Thymus (tissue), 11 donors: ENCODE measurements at regions not wholly inside any gene's neighbourhood (a gene's known extent, or its start where the extent isn't known, plus 50 kb on each side); places are given as distances from the start of the nearest gene placed in this dataset.

ENCODE experiments used
- DNase-seq, 9 donors: peaks; one replicate each; pipeline ENCODE4 v3.0.0-alpha.2; 2013; ENCODE audit warnings: low spot score in 9 of 9, low read depth in 6 of 9, missing footprints in 1 of 9
- H3K27ac ChIP-seq, 2 donors: one replicate each; pipeline ENCODE4 v1.5.1; 2013; ENCODE audit warnings: control low read depth in 1 of 2, low read depth in 1 of 2, low read length in 1 of 2, mild to moderate bottlenecking in 1 of 2, moderate library complexity in 1 of 2
- H3K27me3 ChIP-seq, 2 donors: one replicate each; pipeline ENCODE4 v1.5.1; 2013; ENCODE audit warnings: low read length in 1 of 2; ENCODE audit not compliant: control insufficient read depth in 2 of 2, insufficient read depth in 1 of 2
- H3K36me3 ChIP-seq, 2 donors: one replicate each; pipeline ENCODE4 v1.5.1; 2013; ENCODE audit warnings: low read length in 1 of 2, mild to moderate bottlenecking in 1 of 2, moderate library complexity in 1 of 2; ENCODE audit not compliant: control insufficient read depth in 2 of 2, insufficient read depth in 2 of 2
- H3K4me1 ChIP-seq, 2 donors: one replicate each; pipeline ENCODE4 v1.5.1; 2013; ENCODE audit warnings: low read length in 2 of 2; ENCODE audit not compliant: control insufficient read depth in 2 of 2, insufficient read depth in 2 of 2
- H3K4me3 ChIP-seq, 2 donors: one replicate each; pipeline ENCODE4 v1.5.1; 2013; ENCODE audit warnings: low read length in 2 of 2, control low read depth in 1 of 2, mild to moderate bottlenecking in 1 of 2
- H3K9me3 ChIP-seq, 2 donors: one replicate each; pipeline ENCODE4 v1.5.1; 2013; ENCODE audit warnings: low read length in 1 of 2, mild to moderate bottlenecking in 1 of 2; ENCODE audit not compliant: control insufficient read depth in 2 of 2, insufficient read depth in 1 of 2
- WGBS: extraction: QIAGEN DNeasy Blood & Tissue Kit; methylation state at CpG from one replicate; pipeline ENCODE4 v1.1.7; 2013; 5-methylcytosine and 5-hydroxymethylcytosine counted together
- donor health status: healthy.

- Histone ChIP-seq H3K27ac (no peak overlapping the region), H3K36me3 (no peaks in the 10 kb centered on the region), H3K4me3 (no peak overlapping the region), H3K4me1 (peaks cover 0 to 3% of the 10 kb centered on the region in 2 donors), H3K27me3 (no peaks in the 10 kb centered on the region), H3K9me3 (no peaks in the 10 kb centered on the region)
- 93% methylated on average over 4 of the region's 4 CpGs for WGBS
- no peak for DNase-seq
These were observed 117.9 kb upstream of the PRB2 start for GRCh38 chr12:11513288-11513687.

DNA sequence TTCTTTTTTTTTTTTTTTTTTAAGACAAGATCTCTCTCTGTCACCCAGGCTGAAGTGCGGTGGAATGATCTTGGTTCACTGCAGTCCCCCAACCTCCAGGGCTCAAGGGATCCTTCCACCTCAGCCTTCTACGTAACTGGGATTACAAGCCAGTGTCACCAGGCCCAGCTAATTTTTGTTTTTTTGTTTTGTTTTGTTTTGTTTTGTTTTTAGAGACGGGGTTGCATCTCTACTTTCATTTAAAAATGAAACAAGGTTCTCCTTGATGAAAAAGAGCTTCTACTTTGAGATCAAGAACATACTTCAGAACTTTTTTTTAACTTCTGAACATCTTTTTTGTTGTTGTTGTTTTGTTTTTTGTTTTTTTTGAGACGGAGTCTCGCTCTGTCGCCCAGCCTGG, 121.7 kb upstream of the PRB2 start:
- Histone ChIP-seq H3K4me3 (no peak overlapping the region), H3K9me3 (no peaks in the 10 kb centered on the region), H3K4me1 (no peaks in the 10 kb centered on the region), H3K27me3 (no peaks in the 10 kb centered on the region), H3K27ac (no peak overlapping the region), H3K36me3 (no peaks in the 10 kb centered on the region)
- WGBS: 97% methylated on average over 6 of the region's 6 CpGs
- DNase-seq: no peak

DNA sequence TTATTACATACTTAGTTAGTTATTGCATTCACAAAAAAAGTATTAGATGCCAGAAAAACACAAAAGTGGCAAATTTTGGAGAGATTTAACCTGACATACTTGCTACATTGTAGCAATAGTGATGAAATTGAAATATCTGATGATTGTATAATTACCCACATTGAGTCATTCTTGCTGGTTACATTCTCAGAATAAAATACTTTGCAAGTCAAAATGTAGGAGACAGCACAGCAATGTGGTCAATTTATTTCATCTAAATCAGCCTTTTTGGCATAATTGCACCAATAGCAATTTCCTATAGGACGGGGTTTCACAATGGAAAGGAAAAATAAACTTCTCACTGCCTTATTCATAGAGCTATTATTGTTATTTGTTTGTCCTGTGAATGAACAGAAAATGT, 125.0 kb upstream of the ETV6 start:
- no peaks in the 10 kb centered on the region for H3K27me3 ChIP-seq
- WGBS: 95% methylated on average over 1 of the region's 1 CpG
- no peaks in the 10 kb centered on the region for H3K4me1 ChIP-seq
- no peak overlapping the region for H3K4me3 ChIP-seq
- H3K9me3 ChIP-seq: no peaks in the 10 kb centered on the region
- no peak overlapping the region for H3K27ac ChIP-seq
- no peaks in the 10 kb centered on the region for H3K36me3 ChIP-seq
- no peak for DNase-seq

DNA sequence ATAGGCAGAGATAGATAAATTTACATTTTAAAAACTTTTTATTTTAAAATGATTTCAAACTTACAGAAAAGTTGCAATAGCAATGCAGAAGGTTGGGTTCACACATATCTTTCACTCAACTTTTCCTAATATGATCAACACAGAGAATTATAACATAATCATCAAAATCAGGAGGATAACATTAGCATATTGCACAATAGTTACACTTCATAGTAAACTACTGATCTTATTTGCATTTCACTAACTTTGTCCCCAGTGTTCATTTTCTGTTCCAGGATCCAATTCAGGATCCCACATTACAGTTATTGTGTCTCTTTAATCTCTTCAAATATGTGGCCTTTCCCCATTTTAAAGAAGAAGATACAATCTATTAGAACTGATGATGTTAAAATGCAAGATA, 115.4 kb upstream of the ETV6 start:
- DNase-seq: no peak
- no peaks in the 10 kb centered on the region for H3K36me3 ChIP-seq
- no peaks in the 10 kb centered on the region for H3K9me3 ChIP-seq
- no peak overlapping the region for H3K27ac ChIP-seq
- H3K27me3 ChIP-seq: no peaks in the 10 kb centered on the region
- no peaks in the 10 kb centered on the region for H3K4me1 ChIP-seq
- no peak overlapping the region for H3K4me3 ChIP-seq

DNA sequence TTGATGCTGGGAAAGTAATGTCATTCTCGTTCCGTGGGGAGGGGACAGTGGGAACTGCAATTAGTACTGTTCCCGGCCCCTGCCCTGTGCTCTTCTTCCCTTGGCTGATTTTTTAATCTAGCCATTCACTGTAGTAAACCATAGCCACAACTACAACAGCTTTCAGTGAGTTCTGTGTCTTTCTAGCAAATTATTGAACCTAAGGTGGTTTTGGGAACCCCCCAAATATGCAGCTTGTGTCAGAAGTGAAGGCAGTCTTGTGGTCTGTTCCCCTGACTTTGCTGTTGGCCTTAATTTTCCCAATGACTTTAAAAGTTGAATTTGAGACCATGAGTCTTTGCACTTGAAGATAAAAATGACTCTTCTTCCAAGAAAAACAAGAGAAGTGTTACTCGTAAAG, 114.3 kb upstream of the ETV6 start:
- Histone ChIP-seq H3K27me3 (no peaks in the 10 kb centered on the region), H3K4me1 (no peaks in the 10 kb centered on the region), H3K9me3 (no peaks in the 10 kb centered on the region), H3K4me3 (no peak overlapping the region), H3K27ac (no peak overlapping the region), H3K36me3 (no peaks in the 10 kb centered on the region)
- 95% methylated on average over 4 of the region's 4 CpGs for WGBS
- DNase-seq: no peak

- peaks cover 0 to 23% of the 10 kb centered on the region in 2 donors for H3K4me1 ChIP-seq
- no peak overlapping the region for H3K27ac ChIP-seq
- no peaks in the 10 kb centered on the region for H3K9me3 ChIP-seq
- H3K27me3 ChIP-seq: no peaks in the 10 kb centered on the region
- no peak for DNase-seq
- no peak overlapping the region for H3K4me3 ChIP-seq
- WGBS: 96% methylated on average over 3 of the region's 3 CpGs
- H3K36me3 ChIP-seq: no peaks in the 10 kb centered on the region
These were observed 110.3 kb upstream of the ETV6 start for GRCh38 chr12:11539156-11539555.

DNA sequence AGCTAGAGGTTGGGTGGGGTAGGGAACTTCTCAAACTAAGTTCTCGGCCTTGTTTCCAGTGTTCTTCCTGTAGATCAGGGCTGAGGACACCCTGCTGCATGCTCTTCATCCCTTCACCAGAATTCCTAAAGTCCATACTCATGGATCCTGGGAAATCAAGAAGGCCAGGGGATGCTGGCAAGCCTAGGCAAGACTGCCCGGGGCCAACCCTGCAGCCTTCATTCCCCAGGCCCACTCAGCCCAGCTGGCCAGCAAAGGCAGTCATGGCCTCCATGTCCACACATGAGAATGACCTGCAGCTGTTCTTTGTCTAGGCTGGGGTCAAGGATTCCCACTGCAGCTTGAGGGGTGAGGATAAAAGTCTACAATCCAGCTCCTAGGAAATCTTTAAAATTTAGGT, 109.3 kb upstream of the ETV6 start:
- Histone ChIP-seq H3K4me1 (peaks cover 6 to 33% of the 10 kb centered on the region in 2 donors), H3K4me3 (no peak overlapping the region), H3K36me3 (no peaks in the 10 kb centered on the region), H3K27me3 (no peaks in the 10 kb centered on the region), H3K27ac (no peak overlapping the region), H3K9me3 (no peaks in the 10 kb centered on the region)
- 96% methylated on average over 2 of the region's 2 CpGs for WGBS
- DNase-seq: no peak

DNA sequence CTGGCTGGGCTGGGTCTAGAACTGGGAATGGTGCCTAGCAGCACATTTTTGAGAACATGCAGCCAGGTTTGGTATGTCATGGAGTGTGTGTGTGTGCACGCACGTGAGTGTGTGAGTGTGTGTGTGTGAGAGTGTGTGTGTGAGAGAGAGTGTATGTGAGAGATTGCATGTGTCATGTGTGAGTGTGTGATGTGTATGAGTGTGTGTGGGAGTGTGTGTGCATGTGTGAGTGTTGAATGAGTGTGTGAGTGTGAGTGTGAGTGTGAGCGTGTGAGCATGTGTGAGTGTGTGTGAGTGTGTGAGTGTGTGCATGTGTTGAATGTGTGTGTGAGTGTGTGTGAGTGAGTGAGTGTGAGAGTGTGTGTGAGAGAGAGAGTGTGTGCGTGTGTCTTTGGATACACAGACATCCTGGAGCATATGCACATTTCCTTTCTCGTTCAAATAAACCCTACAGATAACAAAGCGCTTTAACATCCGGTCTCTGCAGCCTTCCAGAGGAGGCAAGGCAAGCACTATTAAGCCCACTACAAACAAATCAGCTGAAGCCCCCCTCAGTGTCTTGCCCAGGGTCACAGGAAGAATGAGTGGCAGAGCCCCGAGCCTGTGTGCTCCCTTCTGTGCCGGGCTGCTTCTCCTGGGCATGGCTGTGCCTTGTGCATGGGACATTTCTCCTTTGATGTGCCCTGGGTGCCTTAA, 108.7 kb upstream of the ETV6 start:
- Histone ChIP-seq H3K36me3 (no peaks in the 10 kb centered on the region), H3K27ac (no peak overlapping the region), H3K4me3 (no peak overlapping the region), H3K9me3 (no peaks in the 10 kb centered on the region), H3K4me1 (peaks cover 11 to 39% of the 10 kb centered on the region in 2 donors), H3K27me3 (no peaks in the 10 kb centered on the region)
- WGBS: 80% methylated on average over 9 of the region's 9 CpGs
- DNase-seq: peak in 1 of 9 donors; percentile 55

- Histone ChIP-seq H3K9me3 (no peaks in the 10 kb centered on the region), H3K4me1 (peaks cover 21 to 51% of the 10 kb centered on the region in 2 donors), H3K27ac (no peak overlapping the region), H3K27me3 (no peaks in the 10 kb centered on the region), H3K36me3 (no peaks in the 10 kb centered on the region), H3K4me3 (no peak overlapping the region)
- no peak for DNase-seq
- 95% methylated on average over 3 of the region's 3 CpGs for WGBS
These were observed 106.9 kb upstream of the ETV6 start for GRCh38 chr12:11542599-11542998.
